ENCODE measurements at regions not wholly inside any gene's neighbourhood (a gene's known extent, or its start where the extent isn't known, plus 50 kb on each side); places are given as distances from the start of the nearest gene placed in this dataset.
"Not testable (repeated sequence)": the region's sequence is repeated elsewhere in the genome, so short reads cannot be mapped to it uniquely, and the experiment has no call there.

- H3K36me3 ChIP-seq = no peaks in the 10 kb centered on the region
- H3K27me3 ChIP-seq = no peaks in the 10 kb centered on the region
- peak; percentile 29 to 32 for DNase-seq
- H3K27ac ChIP-seq = no peak overlapping the region
- no peak overlapping the region for H3K4me3 ChIP-seq
- H3K9me3 ChIP-seq (replicated peaks) = no peaks in the 10 kb centered on the region
- H3K4me1 ChIP-seq = no peaks in the 10 kb centered on the region
Observed at GRCh38 chr2:105541189-105542050, 142.6 kb upstream of the FHL2 start.

GRCh38 chr2:105540642-105541041 is 141.8 kb upstream of the FHL2 start:
- Histone ChIP-seq H3K4me1 (no peaks in the 10 kb centered on the region), H3K4me3 (no peak overlapping the region), H3K9me3 (replicated peaks) (no peaks in the 10 kb centered on the region), H3K27me3 (no peaks in the 10 kb centered on the region), H3K36me3 (no peaks in the 10 kb centered on the region), H3K27ac (no peak overlapping the region)
- DNase-seq = no peak

GRCh38 chr2:105539331-105539730 is 140.5 kb upstream of the FHL2 start:
- Histone ChIP-seq H3K27me3 (no peaks in the 10 kb centered on the region), H3K4me3 (no peak overlapping the region), H3K4me1 (no peaks in the 10 kb centered on the region), H3K36me3 (no peaks in the 10 kb centered on the region), H3K9me3 (replicated peaks) (no peaks in the 10 kb centered on the region), H3K27ac (no peak overlapping the region)
- no peak for DNase-seq

GRCh38 chr2:105538840-105539239 is 140.0 kb upstream of the FHL2 start:
- Histone ChIP-seq H3K36me3 (no peaks in the 10 kb centered on the region), H3K27me3 (no peaks in the 10 kb centered on the region), H3K4me1 (no peaks in the 10 kb centered on the region), H3K27ac (no peak overlapping the region), H3K4me3 (no peak overlapping the region), H3K9me3 (replicated peaks) (no peaks in the 10 kb centered on the region)
- no peak for DNase-seq

- no peaks in the 10 kb centered on the region for H3K27me3 ChIP-seq
- no peak overlapping the region for H3K27ac ChIP-seq
- no peak for DNase-seq
- H3K9me3 ChIP-seq (replicated peaks) = no peaks in the 10 kb centered on the region
- no peaks in the 10 kb centered on the region for H3K4me1 ChIP-seq
- no peaks in the 10 kb centered on the region for H3K36me3 ChIP-seq
- no peak overlapping the region for H3K4me3 ChIP-seq
Observed at GRCh38 chr2:105537920-105538319, 139.1 kb upstream of the FHL2 start.

GRCh38 chr2:105537466-105537865 is 138.6 kb upstream of the FHL2 start:
- Histone ChIP-seq H3K27me3 (no peaks in the 10 kb centered on the region), H3K36me3 (no peaks in the 10 kb centered on the region), H3K9me3 (replicated peaks) (no peaks in the 10 kb centered on the region), H3K4me3 (no peak overlapping the region), H3K4me1 (no peaks in the 10 kb centered on the region), H3K27ac (no peak overlapping the region)
- no peak for DNase-seq

GRCh38 chr2:105536175-105536574 is 137.3 kb upstream of the FHL2 start:
- Histone ChIP-seq H3K9me3 (replicated peaks) (no peaks in the 10 kb centered on the region), H3K27ac (no peak overlapping the region)
- DNase-seq = no peak

GRCh38 chr2:105529258-105529657 is 130.4 kb upstream of the FHL2 start:
- H3K9me3 ChIP-seq (replicated peaks); H3K27ac ChIP-seq; H3K27me3 ChIP-seq; H3K36me3 ChIP-seq; H3K4me3 ChIP-seq; H3K4me1 ChIP-seq; DNase-seq: not testable (repeated sequence)

More at GRCh38 chr2:105536175-105536574, 137.3 kb upstream of the FHL2 start:
- H3K27me3 ChIP-seq = no peaks in the 10 kb centered on the region
- no peaks in the 10 kb centered on the region for H3K36me3 ChIP-seq
- H3K4me1 ChIP-seq = no peaks in the 10 kb centered on the region
- H3K4me3 ChIP-seq = no peak overlapping the region

GRCh38 chr2:105526000-105526925 is 127.4 kb upstream of the FHL2 start:
- DNase-seq = no peak
- no peak overlapping the region for H3K4me3 ChIP-seq
- no peaks in the 10 kb centered on the region for H3K27me3 ChIP-seq
- no peak overlapping the region for H3K27ac ChIP-seq
- no peaks in the 10 kb centered on the region for H3K9me3 ChIP-seq (replicated peaks)
- H3K4me1 ChIP-seq = no peaks in the 10 kb centered on the region
- 0 out of 2 replicates have a peak, but pooled peaks cover 2% of the 10 kb centered on the region for H3K36me3 ChIP-seq

GRCh38 chr2:105525201-105525600 is 126.3 kb upstream of the FHL2 start:
- H3K9me3 ChIP-seq (replicated peaks) = no peaks in the 10 kb centered on the region
- no peaks in the 10 kb centered on the region for H3K36me3 ChIP-seq
- no peak overlapping the region for H3K4me3 ChIP-seq
- no peak for DNase-seq
- H3K27ac ChIP-seq = no peak overlapping the region
- no peaks in the 10 kb centered on the region for H3K4me1 ChIP-seq
- no peaks in the 10 kb centered on the region for H3K27me3 ChIP-seq

GRCh38 chr2:105522645-105523044 is 123.8 kb upstream of the FHL2 start:
- Histone ChIP-seq H3K4me1 (peaks cover 4% of the 10 kb centered on the region; the same call in 1 of the 2 replicates), H3K9me3 (replicated peaks) (no peaks in the 10 kb centered on the region), H3K27me3 (no peaks in the 10 kb centered on the region), H3K36me3 (no peaks in the 10 kb centered on the region), H3K27ac (no peak overlapping the region), H3K4me3 (no peak overlapping the region)
- no peak for DNase-seq

GRCh38 chr2:105521616-105522015 is 122.8 kb upstream of the FHL2 start:
- Histone ChIP-seq H3K9me3 (replicated peaks) (no peaks in the 10 kb centered on the region), H3K36me3 (no peaks in the 10 kb centered on the region), H3K27ac (no peak overlapping the region), H3K27me3 (no peaks in the 10 kb centered on the region), H3K4me3 (no peak overlapping the region), H3K4me1 (peaks cover 5% of the 10 kb centered on the region; the same call in 1 of the 2 replicates)
- DNase-seq = no peak

- H3K4me3 ChIP-seq = no peak overlapping the region
- H3K4me1 ChIP-seq = peaks cover 5% of the 10 kb centered on the region; the same call in 1 of the 2 replicates
- peak in 1 of 2 experiments; percentile 55 for DNase-seq
- H3K9me3 ChIP-seq (replicated peaks) = no peaks in the 10 kb centered on the region
- H3K27ac ChIP-seq = no peak overlapping the region
- no peaks in the 10 kb centered on the region for H3K36me3 ChIP-seq
- H3K27me3 ChIP-seq = no peaks in the 10 kb centered on the region
Observed at GRCh38 chr2:105521176-105521575, 122.3 kb upstream of the FHL2 start.

GRCh38 chr2:105519516-105519915 is 120.7 kb upstream of the FHL2 start:
- H3K4me1 ChIP-seq = peaks cover 10% of the 10 kb centered on the region
- no peak overlapping the region for H3K27ac ChIP-seq
- H3K9me3 ChIP-seq (replicated peaks) = no peaks in the 10 kb centered on the region
- H3K27me3 ChIP-seq = no peaks in the 10 kb centered on the region
- H3K4me3 ChIP-seq = no peak overlapping the region
- no peak for DNase-seq
- no peaks in the 10 kb centered on the region for H3K36me3 ChIP-seq

- H3K27ac ChIP-seq = no peak overlapping the region
- H3K27me3 ChIP-seq = no peaks in the 10 kb centered on the region
- no peaks in the 10 kb centered on the region for H3K9me3 ChIP-seq (replicated peaks)
- H3K4me3 ChIP-seq = no peak overlapping the region
- peaks cover 13% of the 10 kb centered on the region for H3K4me1 ChIP-seq
- H3K36me3 ChIP-seq = no peaks in the 10 kb centered on the region
- DNase-seq = no peak
Observed at GRCh38 chr2:105518897-105519296, 120.0 kb upstream of the FHL2 start.
